ENCODE measurements at regions not wholly inside any gene's neighbourhood (a gene's known extent, or its start where the extent isn't known, plus 50 kb on each side); places are given as distances from the start of the nearest gene placed in this dataset.

- DNase-seq (ENCODE audit: low read depth in 2 of 2, low spot score in 1 of 2), result no peak
Measured at GRCh38 chr20:40176098-40176841, 512.8 kb downstream of the MAFB start.

GRCh38 chr20:40175296-40175695 is 513.7 kb downstream of the MAFB start:
- DNase-seq (ENCODE audit: low read depth in 2 of 2, low spot score in 1 of 2), result no peak

- no peak for DNase-seq (ENCODE audit: low read depth in 2 of 2, low spot score in 1 of 2)
Measured at GRCh38 chr20:40173872-40174271, 515.2 kb downstream of the MAFB start.

GRCh38 chr20:40168981-40169620 is 519.9 kb downstream of the MAFB start:
- no peak for DNase-seq (ENCODE audit: low read depth in 2 of 2, low spot score in 1 of 2)

- DNase-seq (ENCODE audit: low read depth in 2 of 2, low spot score in 1 of 2), result no peak
Measured at GRCh38 chr20:40161391-40161790, 527.6 kb downstream of the MAFB start.

- DNase-seq (ENCODE audit: low read depth in 2 of 2, low spot score in 1 of 2), result no peak
Measured at GRCh38 chr20:40160097-40160550, 528.9 kb downstream of the MAFB start.

GRCh38 chr20:40159276-40159675 is 529.8 kb downstream of the MAFB start:
- DNase-seq (ENCODE audit: low read depth in 2 of 2, low spot score in 1 of 2), result no peak

- no peak for DNase-seq (ENCODE audit: low read depth in 2 of 2, low spot score in 1 of 2)
Measured at GRCh38 chr20:40156600-40157317, 532.3 kb downstream of the MAFB start.

GRCh38 chr20:40154514-40154913 is 534.5 kb downstream of the MAFB start:
- no peak for DNase-seq (ENCODE audit: low read depth in 2 of 2, low spot score in 1 of 2)

- DNase-seq (ENCODE audit: low read depth in 2 of 2, low spot score in 1 of 2), result no peak
Measured at GRCh38 chr20:40148886-40149285, 540.1 kb downstream of the MAFB start.

GRCh38 chr20:40146071-40146470 is 543.0 kb downstream of the MAFB start:
- DNase-seq (ENCODE audit: low read depth in 2 of 2, low spot score in 1 of 2), result no peak

GRCh38 chr20:40144581-40144980 is 544.5 kb downstream of the MAFB start:
- no peak for DNase-seq (ENCODE audit: low read depth in 2 of 2, low spot score in 1 of 2)

- no peak for DNase-seq (ENCODE audit: low read depth in 2 of 2, low spot score in 1 of 2)
Measured at GRCh38 chr20:40134176-40134575, 554.9 kb downstream of the MAFB start.

GRCh38 chr20:40120827-40121226 is 568.2 kb downstream of the MAFB start:
- no peak for DNase-seq (ENCODE audit: low read depth in 2 of 2, low spot score in 1 of 2)

GRCh38 chr20:40111282-40111681 is 577.8 kb downstream of the MAFB start:
- no peak for DNase-seq (ENCODE audit: low read depth in 2 of 2, low spot score in 1 of 2)

GRCh38 chr20:40110311-40110831 is 578.7 kb downstream of the MAFB start:
- DNase-seq (ENCODE audit: low read depth in 2 of 2, low spot score in 1 of 2), result no peak

GRCh38 chr20:40109136-40109535 is 579.9 kb downstream of the MAFB start:
- no peak for DNase-seq (ENCODE audit: low read depth in 2 of 2, low spot score in 1 of 2)

GRCh38 chr20:40108321-40108720 is 580.7 kb downstream of the MAFB start:
- no peak for DNase-seq (ENCODE audit: low read depth in 2 of 2, low spot score in 1 of 2)

GRCh38 chr20:40104959-40105358 is 584.1 kb downstream of the MAFB start:
- no peak for DNase-seq (ENCODE audit: low read depth in 2 of 2, low spot score in 1 of 2)

GRCh38 chr20:40103420-40103819 is 585.6 kb downstream of the MAFB start:
- DNase-seq (ENCODE audit: low read depth in 2 of 2, low spot score in 1 of 2), result no peak

GRCh38 chr20:40101560-40101959 is 587.5 kb downstream of the MAFB start:
- no peak for DNase-seq (ENCODE audit: low read depth in 2 of 2, low spot score in 1 of 2)

GRCh38 chr20:40100261-40100660 is 588.8 kb downstream of the MAFB start:
- no peak for DNase-seq (ENCODE audit: low read depth in 2 of 2, low spot score in 1 of 2)

Measured in stimulated activated CD8-positive, alpha-beta memory T cell treated with anti-CD3 and anti-CD28 coated beads, Interleukin-4, amount 100 ng/mL, for 1 hour (primary cell).